HCT116 (cell line): ENCODE measurements at regions not wholly inside any gene's neighbourhood (a gene's known extent, or its start where the extent isn't known, plus 50 kb on each side); places are given as distances from the start of the nearest gene placed in this dataset.

Experiments used
- ATAC-seq: fragments of 200-7000 bp; cut with Tn5 transposase; 2 replicates; pipeline ENCODE4 v1.9.1; 2020; ENCODE audit warnings: mild to moderate bottlenecking, moderate library complexity
- BruUV-seq: library from RNA; stranded (reverse); fragments of 400-500 nt; replicated peaks from 2 replicates; lab custom pipeline; 2021; lab: Mats Ljungman, UMichigan
- CTCF ChIA-PET: fragments of 300-600 bp; sonication (Branson Sonifier 250); formaldehyde crosslinking; loops from one replicate; lab custom pipeline; 2021; ENCODE audit warnings: antibody characterized with exemption; lab: Charles Lee
- POLR2A ChIA-PET: fragments of 300-600, 350-600 bp; sonication (Branson Sonifier 250); formaldehyde crosslinking; loops from one replicate; lab custom pipeline; 2021; ENCODE audit warnings: antibody characterized with exemption; lab: Charles Lee
- RAD21 ChIA-PET, 2 experiments: fragments of 300-600 bp; sonication (Branson Sonifier 250); formaldehyde crosslinking; loops; one replicate each; lab custom pipeline; 2023; ENCODE audit warnings: low total read pairs in 2 of 2; ENCODE audit not compliant: uncharacterized antibody in 2 of 2, unreplicated experiment in 2 of 2, low non-redundant PET in 1 of 2; lab: Charles Lee
- DNase-seq: peaks from one replicate; pipeline ENCODE4 v3.0.0-alpha.2; 2010; ENCODE audit warnings: low read depth, low spot score
- H2AFZ ChIP-seq: fragments of 200-600 bp; shearing (Covaris generic), sonication (generic); 2 replicates; pipeline ENCODE4 v1.6.1; 2017; ENCODE audit warnings: low read depth, mixed run types, mixed read lengths, antibody characterized with exemption, low read length; ENCODE audit not compliant: poor library complexity, severe bottlenecking
- H3K27ac ChIP-seq: 2 replicates; pipeline ENCODE4 v1.5.1; 2012; ENCODE audit warnings: low read depth, low read length
- H3K27me3 ChIP-seq: fragments of 200-600 bp; sonication (generic); 2 replicates; pipeline ENCODE4 v1.6.1; 2016; ENCODE audit warnings: mixed run types, low read length, mixed read lengths; ENCODE audit not compliant: insufficient read depth
- H3K36me3 ChIP-seq, 2 experiments: fragments of 200-500 bp in 1 of 2; fragments of 200-600 bp in 1 of 2; sonication (Bioruptor generic) in 1 of 2; sonication (generic) in 1 of 2; 2 replicates each; pipeline versions ENCODE4 v1.5.1 to v1.6.1; 2014 to 2016; ENCODE audit warnings: low read length in 2 of 2, inconsistent platforms in 1 of 2, mixed read lengths in 1 of 2, mixed run types in 1 of 2; ENCODE audit not compliant: insufficient read depth in 2 of 2, control insufficient read depth in 1 of 2
- H3K4me1 ChIP-seq, 2 experiments: fragments of 200-600 bp in 1 of 2; sonication (generic) in 1 of 2; 2 replicates each; pipeline versions ENCODE4 v1.5.1 to v1.6.1; 2012 to 2017; ENCODE audit warnings: low read length in 2 of 2, inconsistent platforms in 1 of 2, mild to moderate bottlenecking in 1 of 2, mixed read lengths in 1 of 2, mixed run types in 1 of 2, moderate library complexity in 1 of 2; ENCODE audit not compliant: insufficient read depth in 2 of 2, control insufficient read depth in 1 of 2
- H3K4me2 ChIP-seq: fragments of 200-600 bp; sonication (generic); 2 replicates; pipeline ENCODE4 v1.6.1; 2017; ENCODE audit warnings: mixed run types, low read length, mixed read lengths
- H3K4me3 ChIP-seq, 2 experiments: fragments of 200-600 bp in 1 of 2; sonication (generic) in 1 of 2; replicated peaks in 1 of 2; 2 replicates each; pipeline ENCODE4 v1.5.1; 2011 to 2016; ENCODE audit warnings: low read length in 2 of 2, control low read depth in 1 of 2, low read depth in 1 of 2, mild to moderate bottlenecking in 1 of 2, mixed read lengths in 1 of 2, mixed run types in 1 of 2
- H3K79me2 ChIP-seq: fragments of 200-600 bp; sonication (generic); 2 replicates; pipeline ENCODE4 v1.6.1; 2017; ENCODE audit warnings: mild to moderate bottlenecking, mixed run types, low read length, moderate library complexity, mixed read lengths; ENCODE audit not compliant: insufficient read depth
- H3K9ac ChIP-seq: fragments of 200-600 bp; sonication (generic); 2 replicates; pipeline ENCODE4 v1.6.1; 2016; ENCODE audit warnings: low read length, mixed read lengths
- H3K9me2 ChIP-seq: fragments of 200-600 bp; sonication (generic), shearing (Covaris generic); 2 replicates; pipeline ENCODE4 v1.6.1; 2017; ENCODE audit warnings: mixed run types, mild to moderate bottlenecking, moderate library complexity; ENCODE audit not compliant: insufficient read depth
- H3K9me3 ChIP-seq, 2 experiments: fragments of 200-500 bp in 1 of 2; fragments of 200-600 bp in 1 of 2; sonication (Bioruptor generic) in 1 of 2; sonication (generic) in 1 of 2; 2 replicates each; pipeline ENCODE4 v1.6.1; 2014 to 2017; ENCODE audit warnings: low read length in 2 of 2, mixed read lengths in 2 of 2, inconsistent platforms in 1 of 2, low read depth in 1 of 2, mild to moderate bottlenecking in 1 of 2, mixed run types in 1 of 2, moderate library complexity in 1 of 2; ENCODE audit not compliant: control insufficient read depth in 1 of 2, insufficient read depth in 1 of 2
- H4K20me1 ChIP-seq: fragments of 200-600 bp; sonication (generic), shearing (Covaris generic); 2 replicates; pipeline ENCODE4 v1.6.1; 2017; ENCODE audit warnings: mixed run types, mild to moderate bottlenecking, moderate library complexity; ENCODE audit not compliant: insufficient read depth
- ATF3 ChIP-seq: IDR thresholded peaks from 2 replicates; pipeline ENCODE4 v1.6.1; 2012
- CTCF ChIP-seq, 3 experiments: fragments of 200-600 bp in 1 of 3; sonication (generic) in 1 of 3; IDR thresholded peaks in 2 of 3; conservative IDR thresholded peaks in 1 of 3; 2 replicates each; pipeline ENCODE4 v1.5.1; 2012 to 2017; ENCODE audit warnings: low read depth in 2 of 3, low read length in 2 of 3, antibody characterized with exemption in 1 of 3, borderline replicate concordance in 1 of 3, control low read depth in 1 of 3, mild to moderate bottlenecking in 1 of 3, mixed read lengths in 1 of 3, mixed run types in 1 of 3, moderate library complexity in 1 of 3; ENCODE audit not compliant: insufficient read depth in 1 of 3
- EGR1 ChIP-seq: IDR thresholded peaks from 2 replicates; pipeline ENCODE4 v1.6.1; 2012; ENCODE audit warnings: low read depth
- ELF1 ChIP-seq: IDR thresholded peaks from 2 replicates; pipeline ENCODE4 v1.6.1; 2012; ENCODE audit warnings: low read depth, borderline replicate concordance
- REST ChIP-seq: IDR thresholded peaks from 2 replicates; pipeline ENCODE4 v1.6.1; 2012; ENCODE audit warnings: low read depth
- SIN3A ChIP-seq: IDR thresholded peaks from 2 replicates; pipeline ENCODE4 v1.6.1; 2012; ENCODE audit warnings: low read depth
- TCF7L2 ChIP-seq: IDR thresholded peaks from 2 replicates; pipeline ENCODE4 v1.7.0; 2011; ENCODE audit warnings: borderline replicate concordance, inconsistent platforms; ENCODE audit not compliant: insufficient read depth, insufficient read length; ENCODE audit errors: extremely low read depth
- YY1 ChIP-seq: IDR thresholded peaks from 2 replicates; pipeline ENCODE4 v1.6.1; 2011; ENCODE audit warnings: low read length, low read depth, moderate library complexity, mild to moderate bottlenecking; ENCODE audit not compliant: insufficient replicate concordance; ENCODE audit errors: extremely low read depth
- intact Hi-C: fragments of 100-400 bp; cut with micrococcal nuclease; formaldehyde crosslinking; loops from 2 replicates; pipeline ENCODE4 v1.10.0; 2022

- TF ChIP-seq REST (no peak), ELF1 (no peak), CTCF (IDR thresholded peaks at IDR 0.05 in 2 of 3, conservative IDR thresholded peaks at IDR 0.05 in 1 of 3; ENCODE audit: borderline replicate concordance in 1 of 3, insufficient read depth in 1 of 3, low read depth in 2 of 3, low read length in 2 of 3) (no peak), EGR1 (no peak), SIN3A (no peak), ATF3 (no peak)
Measured at GRCh38 chr3:166447513-166447912, 610.3 kb upstream of the BCHE start (continued).

GRCh38 chr3:166446986-166447385 is 609.8 kb upstream of the BCHE start:
- Histone ChIP-seq H2AFZ (no peak overlapping the region), H3K9me3 (no peaks in the 10 kb centered on the region), H3K4me1 (no peaks in the 10 kb centered on the region), H3K27me3 (no peaks in the 10 kb centered on the region), H3K9me2 (0 out of 2 replicates have a peak, but pooled peaks cover 4% of the 10 kb centered on the region), H4K20me1 (no peaks in the 10 kb centered on the region), H3K79me2 (no peaks in the 10 kb centered on the region), H3K9ac (no peak overlapping the region), H3K4me2 (no peak overlapping the region), H3K36me3 (no peaks in the 10 kb centered on the region), H3K27ac (no peak overlapping the region), H3K4me3 (no peak overlapping the region)
- POLR2A ChIA-PET, result no interaction called here
- RAD21 ChIA-PET, result no interaction called here
- BruUV-seq, result no TSS peak
- no peak for TF ChIP-seq YY1
- no peak for TF ChIP-seq REST
- no peak for TF ChIP-seq TCF7L2
- TF ChIP-seq ATF3, result no peak
- no peak for TF ChIP-seq SIN3A
- intact Hi-C loops, result no loop called here
- CTCF ChIA-PET, result no interaction called here
- DNase-seq (no peak), ATAC-seq (no peak)
